ENCODE measurements at regions not wholly inside any gene's neighbourhood (a gene's known extent, or its start where the extent isn't known, plus 50 kb on each side); places are given as distances from the start of the nearest gene placed in this dataset.

DNA sequence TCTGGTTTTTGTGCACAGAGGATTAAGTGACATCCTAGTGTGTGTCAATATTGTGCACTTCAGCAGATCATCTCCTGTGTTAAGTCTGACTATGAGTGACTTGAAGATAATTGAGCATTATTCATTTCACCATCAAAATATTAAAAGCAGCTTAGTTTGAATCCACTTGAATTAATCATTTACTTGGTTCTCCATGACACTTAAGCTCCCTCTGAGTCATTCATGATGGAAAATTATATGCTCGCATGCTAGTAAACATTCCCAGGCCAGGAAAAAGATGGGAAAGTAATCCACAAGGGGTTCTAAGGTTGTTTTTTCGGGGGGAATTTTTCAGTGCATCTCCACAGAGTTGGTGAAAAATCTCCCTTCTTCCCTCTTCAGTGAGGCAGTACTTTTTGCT lies 97.2 kb upstream of the EOLA2 start:
- TF ChIP-seq CTCF (IDR thresholded peaks at IDR 0.05) (no peak), POLR2A (IDR thresholded peaks at IDR 0.05) (no peak)
